Peyer's patch (tissue), 4 donors: ENCODE measurements at regions not wholly inside any gene's neighbourhood (a gene's known extent, or its start where the extent isn't known, plus 50 kb on each side); places are given as distances from the start of the nearest gene placed in this dataset.

ENCODE experiments used
- DNase-seq, 3 donors: peaks; one replicate each; pipeline ENCODE4 v3.0.0-alpha.2; 2017 to 2019
- H3K27ac ChIP-seq, 4 donors: fragments of 200-600 bp; sonication (generic); one replicate each; pipeline ENCODE4 v1.5.1; 2016 to 2019
- H3K27me3 ChIP-seq, 2 donors: fragments of 200-600 bp; sonication (generic); one replicate each; pipeline ENCODE4 v1.5.1; 2019
- H3K36me3 ChIP-seq, 3 donors: fragments of 200-600 bp; sonication (generic); one replicate each; pipeline ENCODE4 v1.5.1; 2016 to 2019
- H3K4me1 ChIP-seq, 4 donors: fragments of 200-600 bp; sonication (generic); one replicate each; pipeline ENCODE4 v1.5.1; 2016 to 2019
- H3K4me3 ChIP-seq, 4 donors: fragments of 200-600 bp; sonication (generic); 1 replicate in 3 of 4; 2 replicates in 1 of 4; pipeline ENCODE4 v1.5.1; 2016 to 2019; ENCODE audit warnings: mild to moderate bottlenecking in 1 of 4
- H3K9me3 ChIP-seq, 4 donors: fragments of 200-600 bp; sonication (generic); one replicate each; pipeline ENCODE4 v1.5.1; 2016 to 2019; ENCODE audit warnings: mild to moderate bottlenecking in 1 of 4
- POLR2A ChIP-seq, 2 donors: fragments of 450-650 bp; IDR thresholded peaks; one replicate each; pipeline ENCODE4 v1.5.1; 2017; ENCODE audit warnings: antibody characterized with exemption in 2 of 2, mild to moderate bottlenecking in 2 of 2, moderate library complexity in 2 of 2
- TF ChIP-seq, protein P1 (sequence below), 6 experiments: fragments of 450-650 bp in 4 of 6; fragments of 200-600 bp in 2 of 6; sonication (generic) in 1 of 6; IDR thresholded peaks; one replicate each; pipeline ENCODE4 v1.5.1; 2017 to 2019; ENCODE audit warnings: antibody characterized with exemption in 6 of 6, mild to moderate bottlenecking in 3 of 6, moderate library complexity in 1 of 6

DNA sequence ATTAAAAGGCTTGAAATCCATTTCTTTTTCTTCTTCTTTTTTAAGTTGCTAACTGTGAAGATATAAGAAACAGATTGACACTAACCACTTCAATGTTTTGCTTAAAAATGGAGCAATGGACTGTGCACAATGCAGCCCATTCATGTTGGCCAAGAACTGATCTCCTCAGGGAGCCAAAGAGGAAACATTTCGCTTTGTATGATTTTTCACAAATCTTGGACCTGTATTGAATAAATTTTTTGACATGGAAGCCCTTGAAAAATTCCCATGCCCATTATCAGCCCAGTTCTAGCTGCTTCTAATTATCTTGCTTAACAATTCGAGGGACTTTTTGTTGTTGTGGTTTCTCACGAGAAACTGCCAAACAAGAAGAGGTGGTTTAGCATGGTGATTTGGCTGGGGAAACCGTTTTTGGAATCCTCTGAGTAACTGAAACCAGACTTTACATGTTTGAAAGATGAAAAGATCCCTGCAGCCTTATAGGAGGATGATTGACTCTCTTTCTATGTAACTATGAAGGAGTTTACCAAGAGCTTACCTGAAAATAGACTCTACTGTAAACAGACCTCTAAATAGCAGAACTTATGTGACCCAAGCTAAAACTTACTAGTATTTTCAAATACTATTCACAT, 1389.4 kb upstream of the GOT2 start:
- Histone ChIP-seq H3K4me1 (no peaks in the 10 kb centered on the region), H3K4me3 (no peak overlapping the region), H3K36me3 (no peaks in the 10 kb centered on the region), H3K9me3 (no peaks in the 10 kb centered on the region), H3K27me3 (no peaks in the 10 kb centered on the region), H3K27ac (no peak overlapping the region)
- DNase-seq: no peak
- TF ChIP-seq, protein P1, sequence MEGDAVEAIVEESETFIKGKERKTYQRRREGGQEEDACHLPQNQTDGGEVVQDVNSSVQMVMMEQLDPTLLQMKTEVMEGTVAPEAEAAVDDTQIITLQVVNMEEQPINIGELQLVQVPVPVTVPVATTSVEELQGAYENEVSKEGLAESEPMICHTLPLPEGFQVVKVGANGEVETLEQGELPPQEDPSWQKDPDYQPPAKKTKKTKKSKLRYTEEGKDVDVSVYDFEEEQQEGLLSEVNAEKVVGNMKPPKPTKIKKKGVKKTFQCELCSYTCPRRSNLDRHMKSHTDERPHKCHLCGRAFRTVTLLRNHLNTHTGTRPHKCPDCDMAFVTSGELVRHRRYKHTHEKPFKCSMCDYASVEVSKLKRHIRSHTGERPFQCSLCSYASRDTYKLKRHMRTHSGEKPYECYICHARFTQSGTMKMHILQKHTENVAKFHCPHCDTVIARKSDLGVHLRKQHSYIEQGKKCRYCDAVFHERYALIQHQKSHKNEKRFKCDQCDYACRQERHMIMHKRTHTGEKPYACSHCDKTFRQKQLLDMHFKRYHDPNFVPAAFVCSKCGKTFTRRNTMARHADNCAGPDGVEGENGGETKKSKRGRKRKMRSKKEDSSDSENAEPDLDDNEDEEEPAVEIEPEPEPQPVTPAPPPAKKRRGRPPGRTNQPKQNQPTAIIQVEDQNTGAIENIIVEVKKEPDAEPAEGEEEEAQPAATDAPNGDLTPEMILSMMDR (IDR thresholded peaks at IDR 0.05): no peak
- no peak for TF ChIP-seq POLR2A (IDR thresholded peaks at IDR 0.05)

GRCh38 chr16:60120586-60120985, 1386.5 kb upstream of the GOT2 start:
- no peak for DNase-seq
- H3K4me3 ChIP-seq: no peak overlapping the region
- TF ChIP-seq, protein P1 (IDR thresholded peaks at IDR 0.05): no peak
- no peak for TF ChIP-seq POLR2A (IDR thresholded peaks at IDR 0.05)
- H3K36me3 ChIP-seq: no peaks in the 10 kb centered on the region
- no peaks in the 10 kb centered on the region for H3K9me3 ChIP-seq
- H3K27ac ChIP-seq: no peak overlapping the region
- H3K4me1 ChIP-seq: no peaks in the 10 kb centered on the region
- no peaks in the 10 kb centered on the region for H3K27me3 ChIP-seq

DNA sequence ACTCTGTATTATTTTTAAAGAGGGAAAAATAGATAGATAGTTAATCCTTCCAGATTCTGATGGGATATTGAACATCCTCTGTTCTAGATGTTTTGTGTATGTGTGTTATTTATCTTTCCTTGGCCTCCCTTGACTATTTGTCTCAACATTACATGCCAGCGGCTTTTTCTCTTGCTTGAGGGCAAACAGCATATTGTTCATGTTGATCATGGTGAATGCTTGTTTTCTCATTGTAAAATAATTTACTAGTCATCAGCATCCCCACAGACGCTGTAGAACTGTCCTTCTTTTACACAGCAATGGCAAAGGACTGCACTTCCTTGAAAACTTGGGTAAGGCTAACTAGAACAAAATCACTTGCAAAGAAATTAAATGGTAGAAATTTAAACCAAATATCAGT, 1376.4 kb upstream of the GOT2 start:
- Histone ChIP-seq H3K4me1 (no peaks in the 10 kb centered on the region), H3K9me3 (no peaks in the 10 kb centered on the region), H3K4me3 (no peak overlapping the region), H3K36me3 (no peaks in the 10 kb centered on the region), H3K27ac (no peak overlapping the region), H3K27me3 (no peaks in the 10 kb centered on the region)
- TF ChIP-seq, protein P1 (IDR thresholded peaks at IDR 0.05): no peak
- no peak for TF ChIP-seq POLR2A (IDR thresholded peaks at IDR 0.05)
- DNase-seq: no peak

DNA sequence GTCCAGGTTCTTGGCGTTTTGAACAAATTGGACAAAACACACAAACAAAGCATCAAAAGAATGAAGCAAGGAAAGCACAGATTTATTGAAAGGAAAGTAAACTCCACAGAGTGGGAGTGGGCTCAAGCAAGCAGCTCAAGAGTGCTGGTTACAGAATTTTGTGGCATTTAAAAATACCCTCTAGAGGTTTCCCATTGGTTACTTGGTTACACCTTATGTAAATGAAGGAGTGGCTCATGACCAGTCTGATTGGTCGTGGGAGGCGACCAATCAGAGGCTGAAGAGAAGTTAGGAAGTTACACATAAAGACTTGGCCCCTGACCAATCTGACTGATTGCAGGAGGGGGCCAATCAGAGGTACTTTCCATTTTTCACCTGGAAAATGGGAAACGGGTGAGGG, 1373.8 kb upstream of the GOT2 start:
- Histone ChIP-seq H3K4me1 (no peaks in the 10 kb centered on the region), H3K4me3 (no peak overlapping the region), H3K27ac (no peak overlapping the region), H3K27me3 (no peaks in the 10 kb centered on the region), H3K9me3 (no peaks in the 10 kb centered on the region), H3K36me3 (no peaks in the 10 kb centered on the region)
- DNase-seq: no peak
- TF ChIP-seq POLR2A (IDR thresholded peaks at IDR 0.05): no peak
- TF ChIP-seq, protein P1 (IDR thresholded peaks at IDR 0.05): no peak

- no peak overlapping the region for H3K27ac ChIP-seq
- H3K27me3 ChIP-seq: no peaks in the 10 kb centered on the region
- DNase-seq: no peak
- TF ChIP-seq, protein P1 (IDR thresholded peaks at IDR 0.05): no peak
- no peak for TF ChIP-seq POLR2A (IDR thresholded peaks at IDR 0.05)
- no peaks in the 10 kb centered on the region for H3K36me3 ChIP-seq
- no peak overlapping the region for H3K4me3 ChIP-seq
- H3K9me3 ChIP-seq: no peaks in the 10 kb centered on the region
- no peaks in the 10 kb centered on the region for H3K4me1 ChIP-seq
These were observed 1373.3 kb upstream of the GOT2 start for GRCh38 chr16:60107437-60107836.

DNA sequence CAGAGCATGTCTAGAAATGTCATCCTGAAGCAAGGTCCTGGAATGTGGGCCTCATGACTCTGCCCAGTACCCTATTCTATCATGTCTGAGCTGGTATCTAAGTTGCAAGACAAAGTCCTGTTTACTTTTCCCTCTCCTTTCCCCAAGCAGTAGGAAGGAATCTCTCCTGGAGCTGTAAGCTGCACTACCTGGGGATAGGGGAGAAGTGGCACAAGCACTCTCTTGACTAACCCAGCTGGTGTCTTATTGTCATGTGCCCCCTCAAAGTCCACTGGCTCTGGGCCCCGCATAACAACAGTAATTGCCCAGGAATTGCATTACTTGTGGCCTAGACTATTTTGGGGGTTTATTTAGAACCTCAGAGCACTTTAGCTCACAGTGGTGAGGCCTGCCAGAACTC, 1366.3 kb upstream of the GOT2 start:
- no peaks in the 10 kb centered on the region for H3K4me1 ChIP-seq
- H3K36me3 ChIP-seq: no peaks in the 10 kb centered on the region
- no peaks in the 10 kb centered on the region for H3K27me3 ChIP-seq
- H3K27ac ChIP-seq: no peak overlapping the region
- DNase-seq: no peak
- peaks cover 0 to 3% (median 0%) of the 10 kb centered on the region in 4 donors for H3K9me3 ChIP-seq
- TF ChIP-seq, protein P1 (IDR thresholded peaks at IDR 0.05): no peak
- TF ChIP-seq POLR2A (IDR thresholded peaks at IDR 0.05): no peak
- H3K4me3 ChIP-seq: no peak overlapping the region
